NCI-H2107 (cell line): ENCODE measurements at regions not wholly inside any gene's neighbourhood (a gene's known extent, or its start where the extent isn't known, plus 50 kb on each side); places are given as distances from the start of the nearest gene placed in this dataset.
A peak's percentile ranks its signal among the peaks of the same experiment; 100 is the strongest.
"Not testable (repeated sequence)": the region's sequence is repeated elsewhere in the genome, so short reads cannot be mapped to it uniquely, and the experiment has no call there.

Source experiments
- DNase-seq: peaks from one replicate; lab custom pipeline; 2025; lab: John Stamatoyannopoulos, UW

DNA sequence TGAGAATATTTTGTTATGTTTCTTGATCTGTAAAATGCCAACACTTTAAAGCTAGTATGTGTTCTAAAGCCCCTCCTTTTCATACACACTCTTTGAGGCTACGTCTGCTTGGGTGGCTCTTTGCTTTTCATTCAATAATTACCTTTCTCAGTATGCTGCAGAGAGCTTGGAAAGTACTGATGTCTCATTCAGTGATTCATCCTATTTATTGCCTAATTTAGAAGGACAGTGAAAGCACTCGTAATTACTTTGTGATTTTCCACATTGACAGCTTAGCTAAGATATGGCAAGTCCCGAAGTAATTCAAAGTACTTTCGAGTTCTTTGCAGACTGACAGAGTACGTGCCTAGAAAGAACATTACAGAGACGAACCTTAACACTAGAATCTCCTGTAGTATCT is 57.2 kb downstream of the BMP15 start:
- DNase-seq = no peak

DNA sequence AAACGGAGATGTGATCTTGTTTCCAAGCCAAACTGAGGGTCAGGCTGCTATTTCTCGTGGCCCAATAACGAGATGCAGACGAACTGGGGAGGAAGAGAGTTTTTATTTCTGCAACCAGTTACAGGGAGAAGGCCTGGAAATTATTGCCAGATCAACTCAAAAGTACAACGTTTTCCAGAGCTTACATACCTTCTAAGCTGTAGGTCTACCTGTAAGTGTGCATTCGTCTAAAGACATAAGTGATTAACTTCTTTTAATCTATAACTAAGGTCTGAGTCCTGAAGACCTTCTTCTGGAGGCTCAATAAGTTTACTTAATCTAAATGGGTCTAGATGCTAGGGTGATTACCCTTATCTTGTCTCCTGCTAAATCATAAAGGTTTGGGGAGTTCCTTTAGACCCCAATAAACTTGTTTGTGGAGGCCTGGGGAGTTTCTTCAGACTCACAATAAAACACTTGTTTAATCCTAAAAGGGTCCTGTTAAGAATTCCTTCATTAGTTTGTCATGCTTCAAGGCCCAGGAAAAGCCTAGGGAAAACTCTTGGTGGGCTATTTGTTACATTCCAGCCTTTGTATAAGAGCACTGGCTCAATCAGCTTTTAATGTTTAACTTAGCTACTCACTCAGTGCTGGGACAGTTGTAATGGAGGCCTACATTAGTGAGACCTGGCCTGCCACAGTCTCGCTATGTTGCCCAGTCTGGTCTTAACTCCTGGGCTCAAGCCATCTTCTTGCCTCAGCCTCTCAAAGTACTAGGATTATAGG is 58.5 kb downstream of the BMP15 start:
- not testable (repeated sequence) for DNase-seq

DNA sequence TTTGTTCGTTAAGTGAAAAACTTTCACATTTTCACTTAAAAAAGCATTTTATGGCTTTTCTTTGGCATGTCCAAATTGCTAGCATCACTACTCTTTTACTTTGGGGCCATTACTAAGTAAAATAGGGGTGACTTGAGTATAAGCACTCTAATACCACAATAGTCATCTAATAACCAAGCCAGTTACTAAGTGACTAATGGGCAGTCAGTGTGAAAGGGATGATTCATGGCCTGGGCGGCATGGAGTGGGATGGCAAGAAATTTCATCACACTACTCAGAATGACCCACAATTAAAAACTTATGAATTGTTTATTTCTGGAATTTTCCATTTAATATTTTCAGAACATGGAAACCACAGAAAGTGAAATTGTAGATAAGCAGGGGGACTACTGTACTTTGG is 60.9 kb downstream of the BMP15 start:
- DNase-seq = no peak

DNA sequence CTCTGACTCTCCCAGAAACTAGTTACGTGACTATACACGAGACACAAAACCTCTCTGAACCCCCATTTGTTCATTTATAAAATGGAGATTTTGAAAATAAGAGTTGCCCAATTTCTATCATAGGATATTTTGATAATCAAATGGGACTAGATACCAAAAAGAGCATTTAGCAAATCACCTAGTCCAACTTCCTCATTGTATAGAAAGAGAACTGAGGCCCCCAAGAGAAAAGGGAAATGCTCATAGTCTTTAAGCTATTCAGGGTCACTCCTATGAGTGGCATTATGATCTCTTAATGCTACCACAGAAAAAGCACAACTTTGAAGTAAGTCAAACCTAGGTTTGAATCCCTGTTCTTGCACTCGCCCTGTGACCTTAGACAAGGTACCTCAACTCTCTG is 62.7 kb downstream of the BMP15 start:
- no peak for DNase-seq

DNA sequence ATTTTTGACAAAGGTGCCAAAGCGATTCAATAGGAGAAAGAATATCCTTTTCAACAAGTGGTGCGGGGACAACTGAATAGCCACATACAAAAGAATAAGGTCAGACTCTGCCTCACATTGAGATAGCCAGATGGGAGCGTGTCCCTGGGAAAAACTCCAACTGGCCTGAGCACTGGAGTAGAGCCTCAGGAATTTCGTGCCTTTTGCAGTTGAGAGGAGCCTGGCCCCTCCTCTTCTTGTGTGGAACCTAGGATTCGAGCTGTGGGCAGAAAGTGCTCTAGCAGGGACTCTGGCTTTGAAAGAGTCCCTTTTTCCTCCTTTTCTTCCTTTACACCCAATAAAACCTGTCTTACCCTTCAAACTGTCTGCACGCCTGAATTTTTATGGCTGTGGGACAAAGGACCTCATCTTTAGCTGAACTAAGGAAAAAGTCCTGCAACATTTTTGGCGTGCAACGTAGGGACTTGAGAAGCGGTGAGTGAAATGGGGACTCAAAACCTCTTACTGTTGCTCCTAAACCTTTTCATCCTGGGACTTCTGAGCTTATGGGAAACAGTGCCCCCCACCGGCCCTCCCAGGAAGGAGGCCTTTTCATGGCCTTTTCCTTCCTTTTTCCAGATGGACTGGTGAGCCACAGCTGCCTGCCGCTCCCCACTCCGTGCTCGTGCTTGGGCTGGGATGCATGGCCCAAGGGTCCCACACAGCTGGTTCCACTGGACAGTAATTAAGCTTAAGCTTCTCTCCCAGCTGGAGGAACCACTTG is 68.6 kb downstream of the BMP15 start:
- no peak for DNase-seq

DNA sequence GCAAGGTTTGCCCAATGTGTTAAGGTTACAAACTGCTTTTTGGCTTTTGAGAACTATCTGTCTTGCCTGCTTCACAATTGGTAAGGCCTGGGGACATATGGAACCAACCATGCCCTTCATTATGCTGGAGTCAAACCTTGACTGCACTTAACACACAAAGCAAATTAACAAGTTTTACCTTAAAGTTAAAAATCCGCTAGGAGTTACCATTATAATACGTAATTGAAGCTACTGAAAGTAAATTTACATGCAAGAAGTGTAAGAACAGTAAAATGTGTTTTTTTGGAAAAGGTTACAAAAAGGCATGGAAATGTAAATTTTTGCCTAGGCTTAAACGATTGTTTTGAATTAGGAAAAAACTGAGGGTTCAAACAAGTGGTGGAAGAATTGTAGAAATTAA is 69.7 kb downstream of the BMP15 start:
- DNase-seq = no peak

DNA sequence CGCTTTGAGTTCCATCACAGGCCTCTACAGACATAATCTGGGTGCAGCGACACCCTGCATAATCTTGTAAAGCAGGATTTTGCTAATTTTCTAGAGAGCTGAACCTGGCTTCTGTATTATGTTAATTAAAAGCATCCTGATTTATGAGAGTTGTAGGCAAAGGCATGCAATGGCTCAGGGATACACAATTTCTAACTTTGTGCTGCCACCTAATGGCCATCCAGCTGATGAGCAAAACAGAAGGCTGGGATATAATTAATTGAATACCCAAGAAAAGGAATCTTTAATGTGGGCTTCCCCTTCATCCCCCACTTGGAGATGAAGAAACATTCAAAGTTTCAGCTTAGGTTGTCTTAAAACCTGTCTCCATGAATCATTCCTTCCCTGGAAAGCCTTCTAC is 78.1 kb downstream of the BMP15 start:
- no peak for DNase-seq

DNA sequence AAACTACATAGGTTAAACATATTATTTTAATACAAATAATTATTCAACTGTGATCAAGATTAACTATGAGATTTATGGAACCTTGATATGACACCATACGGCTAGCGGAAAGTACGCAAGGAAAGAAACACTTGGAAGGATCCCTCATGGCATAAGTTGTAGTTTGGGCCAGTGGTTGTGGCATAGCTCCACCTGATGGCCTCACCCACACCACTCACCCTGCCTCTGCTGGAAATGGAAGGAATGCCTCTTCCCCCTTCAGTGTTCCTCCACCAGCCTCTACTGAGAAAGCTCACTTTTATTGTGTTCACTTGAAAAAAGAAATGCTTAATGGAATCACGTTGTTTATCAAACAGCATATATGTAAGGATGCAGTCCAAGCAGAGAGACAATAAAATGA is 86.4 kb downstream of the BMP15 start:
- DNase-seq = no peak

DNA sequence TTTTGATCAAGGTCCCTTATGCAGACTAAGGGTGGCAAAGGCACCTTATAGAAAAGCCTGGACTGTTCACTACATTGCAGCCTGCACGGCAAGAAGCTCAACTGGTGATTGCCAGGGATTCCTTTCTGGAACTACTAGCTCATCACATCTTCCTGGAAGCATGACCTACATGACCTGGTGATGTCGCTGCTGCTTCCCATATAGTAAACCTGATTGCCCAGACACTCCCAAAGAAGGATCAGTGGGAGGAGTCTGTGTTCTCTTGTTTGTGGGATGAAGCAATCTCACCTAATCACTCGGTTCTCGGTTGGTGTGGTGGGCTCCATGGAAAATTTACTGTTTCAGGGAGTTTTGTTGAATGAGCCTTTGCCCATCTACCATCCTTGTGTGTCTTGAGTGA is 89.8 kb downstream of the BMP15 start:
- DNase-seq = not testable (repeated sequence)

DNA sequence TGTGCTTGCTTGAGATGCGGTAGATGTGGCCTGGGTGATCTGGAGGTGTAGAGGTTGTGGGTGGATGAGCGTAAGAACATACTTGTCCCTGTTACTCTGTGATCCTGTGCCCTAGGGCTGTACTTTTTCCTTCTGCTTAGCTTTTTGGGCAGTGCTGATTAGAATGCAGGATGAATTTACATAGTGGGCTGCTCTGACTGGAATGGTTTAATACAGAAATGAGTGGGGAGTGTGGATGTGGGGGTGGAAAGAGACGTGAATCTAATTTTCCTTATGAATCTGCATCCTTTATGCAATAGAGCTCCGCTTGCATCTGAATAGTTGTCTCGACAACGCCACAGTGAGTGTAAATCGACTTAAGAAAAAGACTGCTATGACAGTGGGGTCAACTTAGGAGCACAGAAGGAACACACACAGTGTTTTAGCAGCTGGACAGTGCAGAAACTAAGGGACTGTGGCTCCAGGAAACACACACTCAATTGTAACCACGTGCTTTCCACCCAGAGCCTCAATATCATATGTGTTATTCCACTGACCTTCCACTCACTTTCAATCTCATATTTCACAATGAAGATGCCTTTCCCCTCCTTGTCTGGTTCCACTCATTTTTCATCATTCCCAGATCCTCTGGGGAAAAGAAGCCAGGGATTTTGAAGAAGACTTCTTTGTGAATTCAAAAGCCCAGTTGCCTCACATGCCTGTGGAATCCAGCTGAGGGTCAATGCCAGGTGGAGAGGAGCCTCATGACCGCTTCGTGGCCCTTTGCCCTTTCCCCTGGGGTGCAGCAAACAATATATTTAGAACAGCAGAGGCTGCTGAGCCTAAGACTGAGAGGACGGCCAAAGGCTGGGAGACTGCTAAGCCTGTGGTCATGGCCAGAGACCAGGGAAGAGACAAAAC is 91.4 kb downstream of the BMP15 start:
- not testable (repeated sequence) for DNase-seq

DNA sequence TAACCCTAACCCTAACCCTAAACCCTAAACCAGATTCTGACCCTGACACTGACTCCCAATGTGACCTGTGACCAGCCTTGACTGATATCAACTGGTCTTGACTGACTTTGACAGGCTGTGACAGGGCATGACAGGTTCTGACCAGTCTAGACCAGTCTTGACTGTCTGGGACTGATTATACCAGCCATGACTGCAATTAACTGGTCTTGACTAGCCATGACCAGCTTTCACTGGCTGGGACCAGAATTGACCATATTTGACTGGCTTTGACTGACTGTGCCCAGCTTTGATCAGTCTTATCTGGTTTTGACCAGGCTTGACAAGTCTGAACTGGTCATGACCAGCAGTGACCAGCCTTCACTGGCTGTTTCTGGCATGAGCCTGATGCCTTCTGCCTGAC is 95.5 kb downstream of the BMP15 start:
- DNase-seq = no peak

DNA sequence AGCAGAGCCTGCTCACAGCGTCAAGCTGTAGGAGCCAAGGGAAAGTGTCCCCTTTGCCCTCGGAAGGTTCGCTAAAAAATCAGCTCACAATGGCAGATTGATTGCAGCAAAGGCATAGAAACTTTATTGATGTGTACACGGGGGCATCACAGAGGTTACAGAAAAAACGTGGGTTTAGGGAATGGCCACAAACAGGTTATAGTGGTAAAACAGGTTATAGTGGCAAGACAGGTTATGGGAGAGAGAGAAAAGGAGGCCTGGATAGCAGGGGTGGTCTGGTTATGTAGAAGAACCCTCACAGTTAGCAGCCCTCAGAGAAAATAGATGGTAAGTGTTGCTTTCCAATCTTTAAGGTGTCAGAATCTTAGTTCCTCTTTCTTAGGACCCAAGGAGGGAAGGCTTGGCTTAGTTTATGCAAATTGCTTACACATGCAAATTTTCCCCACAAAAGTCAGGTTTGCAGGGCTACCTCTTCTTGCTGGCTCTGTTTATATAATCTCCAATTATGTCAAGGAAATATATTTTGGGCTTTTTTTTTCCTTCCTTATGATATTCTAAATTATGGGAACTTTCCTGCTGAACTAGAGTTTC is 113.7 kb downstream of the BMP15 start:
- no peak for DNase-seq

DNA sequence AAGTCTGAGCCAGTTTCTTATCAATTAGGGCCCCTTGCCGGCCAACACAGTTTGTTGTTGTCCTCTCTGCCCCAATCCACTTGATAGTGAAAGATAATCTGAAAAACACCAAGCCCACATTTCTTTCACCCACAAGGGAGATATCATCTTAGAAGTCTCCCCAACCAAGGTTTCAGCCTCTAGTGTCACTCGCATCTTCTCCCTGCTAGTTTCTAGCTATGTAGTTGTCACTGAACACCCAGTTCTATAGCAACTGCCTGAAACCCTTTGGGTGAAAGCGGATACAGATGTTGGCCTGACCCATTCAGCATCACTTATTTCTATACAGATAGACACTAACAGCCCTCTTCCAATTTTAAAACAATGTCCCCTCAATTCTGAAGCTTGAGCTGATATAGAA is 116.3 kb downstream of the BMP15 start:
- DNase-seq = no peak

DNA sequence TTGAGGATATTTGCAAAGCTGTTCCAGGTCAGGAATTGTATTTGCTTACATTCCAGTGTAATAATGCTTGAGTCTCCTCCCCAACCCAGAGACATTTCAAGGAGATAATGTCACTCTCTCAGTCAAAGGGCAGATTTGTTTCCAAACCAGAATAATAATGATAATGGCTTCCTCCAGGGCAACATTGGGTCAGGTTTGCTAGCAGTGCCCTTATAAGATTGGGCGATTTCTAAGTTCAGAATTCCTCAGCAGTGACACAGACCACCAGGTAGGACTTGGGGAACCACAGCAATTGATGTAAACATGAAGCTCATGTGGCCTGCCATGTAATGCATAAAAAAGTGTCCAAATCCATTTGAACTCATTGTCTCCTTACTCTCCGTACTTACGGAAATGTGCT is 125.2 kb downstream of the BMP15 start:
- no peak for DNase-seq

DNA sequence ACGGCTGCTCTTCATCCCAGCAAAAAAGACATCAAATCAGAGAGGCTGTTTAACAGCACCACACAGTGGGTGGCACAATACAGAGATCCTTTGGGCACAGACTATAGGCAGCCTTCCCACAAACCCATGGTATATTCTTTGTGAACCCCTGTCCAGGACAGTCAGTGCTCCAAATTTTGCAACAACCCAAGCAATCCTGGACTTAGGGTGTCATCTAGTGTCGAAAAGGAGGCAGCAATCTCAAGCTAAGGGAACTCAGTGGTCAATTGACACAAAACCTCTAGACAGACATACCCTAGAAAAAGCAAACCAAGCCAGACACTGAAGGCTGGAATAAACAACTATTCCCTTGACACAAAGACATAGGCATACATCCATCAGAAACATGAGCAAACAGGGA is 137.4 kb downstream of the BMP15 start:
- no peak for DNase-seq

DNA sequence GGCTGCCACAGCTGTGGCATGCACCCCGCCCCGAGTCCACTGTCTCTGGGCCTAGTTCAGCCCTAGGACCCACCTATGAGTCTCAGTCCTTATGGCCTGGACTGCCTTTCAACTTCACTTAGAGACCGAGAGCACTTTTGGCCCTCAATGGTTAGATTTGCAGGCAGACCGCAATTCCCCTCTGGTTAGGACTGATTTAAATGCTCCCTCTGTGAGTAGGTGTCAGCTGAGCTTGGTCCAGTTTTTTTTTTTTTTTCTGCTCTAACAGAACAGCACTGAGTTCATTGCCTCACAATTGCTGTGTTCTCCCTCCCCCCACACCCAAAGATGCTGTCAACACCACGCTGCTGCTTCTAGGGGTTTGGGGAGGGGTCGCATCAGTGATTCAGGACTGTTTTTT is 143.2 kb downstream of the BMP15 start:
- no peak for DNase-seq

DNA sequence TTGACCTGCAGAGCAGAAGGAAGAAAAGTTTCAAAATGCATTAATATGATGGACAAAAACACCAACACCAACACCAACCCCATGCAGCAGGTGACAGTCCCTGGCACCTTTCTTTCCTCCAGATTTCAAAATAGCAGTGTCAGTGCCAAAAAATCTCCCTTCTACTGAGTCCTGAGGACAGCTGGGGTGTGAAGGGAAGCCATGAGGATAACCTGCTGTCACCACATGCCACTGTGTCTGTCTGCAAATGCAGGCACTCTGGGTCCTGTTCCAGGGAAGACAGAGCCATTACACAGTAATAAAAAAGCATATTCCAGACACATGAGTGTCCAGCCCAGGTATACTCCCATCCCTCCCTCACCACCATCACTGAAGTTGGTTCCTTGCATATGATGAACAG is 187.5 kb downstream of the BMP15 start:
- no peak for DNase-seq

DNA sequence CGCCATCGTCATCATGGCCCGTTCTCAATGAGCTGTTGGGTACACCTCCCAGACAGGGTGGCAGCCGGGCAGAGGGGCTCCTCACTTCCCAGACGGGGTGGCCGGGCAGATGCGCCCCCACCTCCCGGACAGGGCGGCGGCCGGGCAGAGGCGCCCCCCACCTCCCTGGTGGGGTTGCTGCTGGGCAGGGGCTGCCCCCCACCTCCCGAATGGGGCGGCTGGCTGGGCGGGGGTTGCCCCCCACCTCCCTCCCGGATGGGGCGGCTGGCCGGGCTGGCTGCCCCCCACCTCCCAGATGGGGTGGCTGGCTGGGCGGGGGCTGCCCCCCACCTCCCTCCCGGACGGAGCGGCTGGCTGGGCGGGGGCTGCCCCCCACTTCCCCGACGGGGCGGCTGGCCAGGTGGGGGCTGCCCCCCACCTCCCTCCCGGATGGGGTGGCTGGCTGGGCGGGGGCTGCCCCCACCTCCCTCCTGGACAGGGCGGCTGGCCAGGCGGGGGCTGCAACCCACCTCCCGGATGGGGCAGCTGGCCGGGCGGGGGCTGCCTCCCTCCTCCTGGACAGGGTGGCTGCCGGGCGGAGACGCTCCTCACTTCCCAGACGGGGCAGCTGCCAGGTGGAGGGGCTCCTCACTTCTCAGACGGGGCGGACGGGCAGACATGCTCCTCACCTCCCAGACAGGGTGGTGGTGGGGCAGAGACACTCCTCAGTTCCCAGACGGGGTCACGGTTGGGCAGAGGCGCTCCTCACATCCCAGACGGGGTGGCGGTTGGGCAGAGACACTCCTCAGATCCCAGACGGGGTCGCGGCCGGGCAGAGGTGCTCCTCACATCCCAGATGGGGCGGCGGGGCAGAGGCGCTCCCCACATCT is 208.8 kb downstream of the BMP15 start:
- not testable (repeated sequence) for DNase-seq

DNA sequence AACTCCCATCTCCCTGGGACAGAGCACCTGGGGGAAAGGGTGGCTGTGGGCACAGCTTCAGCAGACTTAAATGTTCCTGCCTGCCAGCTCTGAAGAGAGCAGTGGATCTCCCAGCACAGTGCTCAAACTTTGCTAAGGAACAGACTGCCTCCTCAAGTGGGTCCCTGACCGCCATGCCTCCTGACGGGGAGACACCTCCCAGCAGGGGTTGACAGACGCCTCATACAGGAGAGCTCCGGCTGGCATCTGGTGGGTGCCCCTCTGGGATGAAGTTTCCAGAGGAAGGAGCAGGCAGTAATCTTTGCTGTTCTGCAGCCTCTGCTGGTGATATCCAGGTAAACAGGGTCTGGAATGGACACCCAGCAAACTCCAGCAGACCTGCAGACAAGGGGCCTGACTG is 206.9 kb upstream of the NUDT10 start:
- not testable (repeated sequence) for DNase-seq

DNA sequence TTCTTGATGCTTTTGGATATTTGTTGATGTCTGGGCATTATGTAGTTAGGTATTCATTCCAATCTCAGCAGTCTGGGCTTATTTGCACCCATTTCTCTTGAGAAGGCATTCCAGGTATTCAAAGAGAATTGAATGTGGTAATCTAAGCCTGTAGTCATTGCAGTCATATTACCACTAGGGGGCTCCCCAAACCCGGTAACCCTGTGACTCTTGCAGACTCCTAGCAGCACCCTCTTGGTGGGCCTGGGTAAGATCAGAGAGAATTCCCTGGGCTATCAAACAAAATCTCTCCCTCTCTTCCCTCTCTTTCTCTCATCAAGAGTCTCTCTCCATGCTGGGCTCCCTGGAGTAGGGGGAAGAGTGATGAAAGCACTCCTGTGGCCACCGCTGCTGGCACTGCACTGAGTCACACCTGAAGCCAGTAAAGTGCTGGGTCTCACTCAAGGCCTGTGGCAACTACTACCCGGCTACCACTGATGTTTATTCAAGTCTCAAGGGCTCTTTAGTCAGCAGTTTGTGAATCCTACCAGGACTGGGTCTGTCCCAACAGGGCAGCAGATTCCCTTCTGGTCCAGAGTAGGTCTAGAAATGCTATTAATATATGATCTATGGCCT is 187.7 kb upstream of the NUDT10 start:
- DNase-seq = peak; percentile 3

DNA sequence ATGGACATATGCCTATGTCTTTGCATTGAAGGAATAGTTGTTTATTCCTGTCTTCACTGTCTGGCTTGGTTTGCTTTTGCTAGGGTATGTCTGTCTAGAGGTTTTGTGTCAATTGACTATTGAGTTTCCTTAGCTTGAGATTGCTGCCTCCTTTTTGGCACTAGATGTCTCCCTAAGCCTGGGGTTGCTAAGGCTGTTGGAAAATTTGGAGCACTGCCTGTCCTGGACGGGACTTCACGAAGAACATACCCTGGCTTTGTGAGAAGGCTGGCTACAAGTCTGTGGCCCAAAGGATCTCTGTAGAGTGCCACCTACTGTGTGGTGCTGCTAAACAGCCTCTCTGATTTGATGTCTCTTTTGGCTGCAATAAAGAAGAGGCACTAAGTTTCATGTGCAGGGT is 183.8 kb upstream of the NUDT10 start:
- no peak for DNase-seq
